Islet of Langerhans (tissue), 1 donor: ENCODE measurements at regions not wholly inside any gene's neighbourhood (a gene's known extent, or its start where the extent isn't known, plus 50 kb on each side); places are given as distances from the start of the nearest gene placed in this dataset.

Experiments
- FAIRE-seq: peaks from one replicate; lab custom pipeline; 2011; peaks lifted over from hg19 to GRCh38; lab: Jason Lieb, UNC

- no peak for FAIRE-seq
Observed at GRCh38 chr16:13552960-13553257, 367.0 kb upstream of the ERCC4 start.

- no peak for FAIRE-seq
Observed at GRCh38 chr16:13553453-13553985, 366.4 kb upstream of the ERCC4 start.

- no peak for FAIRE-seq
Observed at GRCh38 chr16:13554005-13554404, 365.9 kb upstream of the ERCC4 start.

GRCh38 chr16:13554643-13555042, 365.3 kb upstream of the ERCC4 start:
- FAIRE-seq: no peak

GRCh38 chr16:13557418-13557817, 362.5 kb upstream of the ERCC4 start:
- FAIRE-seq: no peak

GRCh38 chr16:13558752-13559151, 361.2 kb upstream of the ERCC4 start:
- FAIRE-seq: no peak

- no peak for FAIRE-seq
Observed at GRCh38 chr16:13559624-13560023, 360.3 kb upstream of the ERCC4 start.

GRCh38 chr16:13560151-13560550, 359.8 kb upstream of the ERCC4 start:
- no peak for FAIRE-seq

- no peak for FAIRE-seq
Observed at GRCh38 chr16:13561291-13562070, 358.5 kb upstream of the ERCC4 start.

GRCh38 chr16:13568803-13569202, 351.2 kb upstream of the ERCC4 start:
- no peak for FAIRE-seq

- FAIRE-seq: no peak
Observed at GRCh38 chr16:13569986-13570385, 350.0 kb upstream of the ERCC4 start.

- no peak for FAIRE-seq
Observed at GRCh38 chr16:13571036-13571435, 348.9 kb upstream of the ERCC4 start.

- no peak for FAIRE-seq
Observed at GRCh38 chr16:13573903-13574302, 346.1 kb upstream of the ERCC4 start.

- no peak for FAIRE-seq
Observed at GRCh38 chr16:13586051-13586450, 333.9 kb upstream of the ERCC4 start.

GRCh38 chr16:13587181-13587580, 332.8 kb upstream of the ERCC4 start:
- no peak for FAIRE-seq

- FAIRE-seq: no peak
Observed at GRCh38 chr16:13594823-13595222, 325.1 kb upstream of the ERCC4 start.

- FAIRE-seq: no peak
Observed at GRCh38 chr16:13606804-13607203, 313.1 kb upstream of the ERCC4 start.

GRCh38 chr16:13607289-13607688, 312.7 kb upstream of the ERCC4 start:
- FAIRE-seq: no peak

- FAIRE-seq: no peak
Observed at GRCh38 chr16:13611596-13611995, 308.4 kb upstream of the ERCC4 start.

GRCh38 chr16:13612623-13613022, 307.3 kb upstream of the ERCC4 start:
- no peak for FAIRE-seq

GRCh38 chr16:13613165-13613564, 306.8 kb upstream of the ERCC4 start:
- FAIRE-seq: no peak

- FAIRE-seq: no peak
Observed at GRCh38 chr16:13621639-13622038, 298.3 kb upstream of the ERCC4 start.

GRCh38 chr16:13628156-13628555, 291.8 kb upstream of the ERCC4 start:
- no peak for FAIRE-seq

- no peak for FAIRE-seq
Observed at GRCh38 chr16:13629704-13630103, 290.2 kb upstream of the ERCC4 start.

GRCh38 chr16:13630374-13630773, 289.6 kb upstream of the ERCC4 start:
- FAIRE-seq: no peak
